MCF 10A (cell line): ENCODE measurements at regions not wholly inside any gene's neighbourhood (a gene's known extent, or its start where the extent isn't known, plus 50 kb on each side); places are given as distances from the start of the nearest gene placed in this dataset.

ENCODE experiments used
- BruUV-seq: library from RNA; stranded (reverse); fragments of 400-500 nt; replicated peaks from 2 replicates; lab custom pipeline; 2021; lab: Mats Ljungman, UMichigan
- CTCF ChIA-PET: fragments of 300-600 bp; sonication (Branson Sonifier 250); formaldehyde crosslinking; extraction: SDS; loops from one replicate; lab custom pipeline; 2021; ENCODE audit warnings: antibody characterized with exemption, inconsistent platforms; lab: Yijun Ruan, JAX
- POLR2A ChIA-PET: fragments of 300-600, 350-650 bp; sonication (Branson Sonifier 250); formaldehyde crosslinking; extraction: SDS; loops from one replicate; lab custom pipeline; 2020; ENCODE audit warnings: antibody characterized with exemption, inconsistent platforms; lab: Yijun Ruan, JAX
- DNase-seq: peaks from one replicate; pipeline ENCODE4 v3.0.0-alpha.2; 2018; ENCODE audit not compliant: unreplicated experiment
- H3K27ac Mint-ChIP-seq: one replicate; pipeline ENCODE4 v1.8.0; 2022; ENCODE audit warnings: mild to moderate bottlenecking, low read depth, mixed read lengths; ENCODE audit not compliant: unreplicated experiment
- H3K27me3 Mint-ChIP-seq: one replicate; pipeline ENCODE4 v1.8.0; 2022; ENCODE audit warnings: mixed read lengths; ENCODE audit not compliant: insufficient read depth, unreplicated experiment
- H3K36me3 Mint-ChIP-seq: one replicate; pipeline ENCODE4 v1.8.0; 2022; ENCODE audit warnings: mild to moderate bottlenecking, moderate library complexity, mixed read lengths; ENCODE audit not compliant: insufficient read depth, unreplicated experiment
- H3K4me1 Mint-ChIP-seq: one replicate; pipeline ENCODE4 v1.8.0; 2022; ENCODE audit warnings: mixed read lengths; ENCODE audit not compliant: insufficient read depth, unreplicated experiment
- H3K4me3 Mint-ChIP-seq: one replicate; pipeline ENCODE4 v1.8.0; 2022; ENCODE audit warnings: mild to moderate bottlenecking, moderate library complexity, mixed read lengths; ENCODE audit not compliant: unreplicated experiment
- H3K9me3 Mint-ChIP-seq: one replicate; pipeline ENCODE4 v1.8.0; 2022; ENCODE audit warnings: mixed read lengths; ENCODE audit not compliant: unreplicated experiment
- CTCF ChIP-seq: fragments of 200-600 bp; IDR thresholded peaks from one replicate; pipeline ENCODE4 v1.8.0; 2022; ENCODE audit warnings: antibody characterized with exemption, mild to moderate bottlenecking; ENCODE audit not compliant: unreplicated experiment
- intact Hi-C: fragments of 100-400 bp; cut with micrococcal nuclease; formaldehyde crosslinking; loops from 2 replicates; pipeline ENCODE4 v1.14.1; 2022

GRCh38 chr2:67534745-67535144 lies 137.6 kb downstream of the ETAA1 start:
- Mint-ChIP-seq H3K4me1 (no peaks in the 10 kb centered on the region), H3K4me3 (no peak overlapping the region), H3K27ac (no peak overlapping the region), H3K27me3 (no peaks in the 10 kb centered on the region), H3K36me3 (no peaks in the 10 kb centered on the region), H3K9me3 (peaks cover 21% of the 10 kb centered on the region)
- ChIA-PET POLR2A (no interaction called here), CTCF (no interaction called here)
- intact Hi-C loops, result no loop called here
- DNase-seq, result no peak
- no TSS peak for BruUV-seq
- TF ChIP-seq CTCF, result no peak

- intact Hi-C loops, result no loop called here
- no peak for TF ChIP-seq CTCF
- no peak for DNase-seq
- ChIA-PET CTCF (no interaction called here), POLR2A (interaction anchor here (1.1 kb wide), 1 partner anchor 20 kb away, joined by 3 read pairs; no protein-coding TSS in a partner anchor)
- Mint-ChIP-seq H3K27me3 (no peaks in the 10 kb centered on the region), H3K4me1 (no peaks in the 10 kb centered on the region), H3K4me3 (no peak overlapping the region), H3K27ac (no peak overlapping the region), H3K36me3 (no peaks in the 10 kb centered on the region), H3K9me3 (peaks cover 21% of the 10 kb centered on the region)
- BruUV-seq, result no TSS peak
Observed at GRCh38 chr2:67540962-67541361, 143.8 kb downstream of the ETAA1 start.

GRCh38 chr2:67544286-67544685 lies 147.2 kb downstream of the ETAA1 start:
- no peaks in the 10 kb centered on the region for H3K27me3 Mint-ChIP-seq
- CTCF ChIA-PET, result no interaction called here
- peaks cover 5% of the 10 kb centered on the region for H3K9me3 Mint-ChIP-seq
- no peak for TF ChIP-seq CTCF
- H3K36me3 Mint-ChIP-seq, result no peaks in the 10 kb centered on the region
- no peak overlapping the region for H3K4me3 Mint-ChIP-seq
- H3K4me1 Mint-ChIP-seq, result no peaks in the 10 kb centered on the region
- no TSS peak for BruUV-seq
- POLR2A ChIA-PET, result interaction anchor here (0.5 to 0.9 kb wide), 3 partner anchors 30 to 1281 kb away, joined by 3 to 4 read pairs (median 3); no protein-coding TSS in a partner anchor
- H3K27ac Mint-ChIP-seq, result no peak overlapping the region
- intact Hi-C loops, result no loop called here
- no peak for DNase-seq

- Mint-ChIP-seq H3K4me1 (no peaks in the 10 kb centered on the region), H3K27ac (no peak overlapping the region), H3K36me3 (no peaks in the 10 kb centered on the region), H3K4me3 (no peak overlapping the region), H3K27me3 (no peaks in the 10 kb centered on the region), H3K9me3 (no peaks in the 10 kb centered on the region)
- BruUV-seq, result no TSS peak
- no peak for DNase-seq
- TF ChIP-seq CTCF, result no peak
- intact Hi-C loops, result no loop called here
- CTCF ChIA-PET, result interaction anchor here (0.6 to 1.5 kb wide), 2 partner anchors 13 kb away, joined by 3 to 4 read pairs; no protein-coding TSS in a partner anchor
- POLR2A ChIA-PET, result interaction anchor here (1.2 kb wide), 1 partner anchor 13 kb away, joined by 3 read pairs; no protein-coding TSS in a partner anchor
Observed at GRCh38 chr2:67548317-67549201, 151.4 kb downstream of the ETAA1 start.
